OCI-M2 (cell line): ENCODE measurements at regions not wholly inside any gene's neighbourhood (a gene's known extent, or its start where the extent isn't known, plus 50 kb on each side); places are given as distances from the start of the nearest gene placed in this dataset.
"Not testable (repeated sequence)": the region's sequence is repeated elsewhere in the genome, so short reads cannot be mapped to it uniquely, and the experiment has no call there.

Experiments
- DNase-seq: peaks from one replicate; lab custom pipeline; 2025; ENCODE audit not compliant: unreplicated experiment; lab: John Stamatoyannopoulos, UW

- DNase-seq: not testable (repeated sequence)
These were observed 293.4 kb upstream of the TMEFF2 start for GRCh38 chr2:192488158-192488557.

- no peak for DNase-seq
These were observed 292.9 kb upstream of the TMEFF2 start for GRCh38 chr2:192487636-192488035.

- DNase-seq: no peak
These were observed 290.2 kb upstream of the TMEFF2 start for GRCh38 chr2:192484903-192485302.

GRCh38 chr2:192480984-192481383, 286.3 kb upstream of the TMEFF2 start:
- DNase-seq: no peak

GRCh38 chr2:192473331-192473730, 278.6 kb upstream of the TMEFF2 start:
- DNase-seq: no peak

- DNase-seq: no peak
These were observed 277.2 kb upstream of the TMEFF2 start for GRCh38 chr2:192471982-192472381.

- no peak for DNase-seq
These were observed 274.9 kb upstream of the TMEFF2 start for GRCh38 chr2:192469612-192470011.

- DNase-seq: no peak
These were observed 273.4 kb upstream of the TMEFF2 start for GRCh38 chr2:192467953-192468660.

GRCh38 chr2:192465141-192465540, 270.4 kb upstream of the TMEFF2 start:
- DNase-seq: no peak

- no peak for DNase-seq
These were observed 264.7 kb upstream of the TMEFF2 start for GRCh38 chr2:192459422-192459821.

- DNase-seq: no peak
These were observed 254.1 kb upstream of the TMEFF2 start for GRCh38 chr2:192448881-192449280.

GRCh38 chr2:192444286-192444838, 249.6 kb upstream of the TMEFF2 start:
- DNase-seq: no peak

GRCh38 chr2:192443831-192444230, 249.1 kb upstream of the TMEFF2 start:
- no peak for DNase-seq

- DNase-seq: no peak
These were observed 243.5 kb upstream of the TMEFF2 start for GRCh38 chr2:192438239-192438638.

- no peak for DNase-seq
These were observed 242.9 kb upstream of the TMEFF2 start for GRCh38 chr2:192437653-192438052.

GRCh38 chr2:192424243-192424642, 229.5 kb upstream of the TMEFF2 start:
- DNase-seq: no peak

- DNase-seq: no peak
These were observed 225.1 kb upstream of the TMEFF2 start for GRCh38 chr2:192419786-192420185.

- DNase-seq: no peak
These were observed 221.3 kb upstream of the TMEFF2 start for GRCh38 chr2:192416060-192416459.

GRCh38 chr2:192414794-192415193, 220.1 kb upstream of the TMEFF2 start:
- no peak for DNase-seq

- no peak for DNase-seq
These were observed 219.3 kb upstream of the TMEFF2 start for GRCh38 chr2:192413812-192414681.

- DNase-seq: not testable (repeated sequence)
These were observed 218.1 kb upstream of the TMEFF2 start for GRCh38 chr2:192412866-192413265.

- DNase-seq: no peak
These were observed 217.7 kb upstream of the TMEFF2 start for GRCh38 chr2:192412394-192412793.
